NB4 (cell line): ENCODE measurements at regions not wholly inside any gene's neighbourhood (a gene's known extent, or its start where the extent isn't known, plus 50 kb on each side); places are given as distances from the start of the nearest gene placed in this dataset.

Experiments used
- MYC ChIP-seq: IDR thresholded peaks from 2 replicates; pipeline ENCODE4 v1.6.1; 2011; ENCODE audit warnings: low read depth, low read length
- POLR2A ChIP-seq: IDR thresholded peaks from 2 replicates; pipeline ENCODE4 v1.6.1; 2011; ENCODE audit warnings: mild to moderate bottlenecking; ENCODE audit not compliant: insufficient read length; ENCODE audit errors: extremely low read depth
- TF ChIP-seq, protein P1 (sequence below): IDR thresholded peaks from one replicate; pipeline ENCODE4 v1.5.1; 2012; ENCODE audit warnings: low read depth, low read length

DNA sequence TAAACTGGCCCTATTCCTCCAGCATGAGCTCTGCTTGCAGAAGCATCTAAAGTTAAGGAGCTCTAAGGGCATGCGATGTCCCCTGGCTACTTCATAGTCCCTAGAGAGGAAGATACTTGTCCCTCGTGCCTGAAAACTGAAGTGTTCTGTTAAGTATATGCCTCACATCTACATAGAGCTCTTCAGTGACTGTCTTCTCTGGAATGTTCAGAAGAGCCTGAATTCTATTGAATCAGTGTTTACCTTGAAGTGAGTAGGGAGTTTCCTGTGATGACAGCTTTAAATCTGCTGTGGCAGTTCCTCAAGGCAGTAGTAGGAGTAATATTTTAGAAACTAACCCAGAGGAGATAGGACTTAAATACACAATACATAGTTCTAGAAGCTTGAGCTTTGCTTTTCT, 111.2 kb downstream of the ZNF518B start:
- TF ChIP-seq, protein P1, sequence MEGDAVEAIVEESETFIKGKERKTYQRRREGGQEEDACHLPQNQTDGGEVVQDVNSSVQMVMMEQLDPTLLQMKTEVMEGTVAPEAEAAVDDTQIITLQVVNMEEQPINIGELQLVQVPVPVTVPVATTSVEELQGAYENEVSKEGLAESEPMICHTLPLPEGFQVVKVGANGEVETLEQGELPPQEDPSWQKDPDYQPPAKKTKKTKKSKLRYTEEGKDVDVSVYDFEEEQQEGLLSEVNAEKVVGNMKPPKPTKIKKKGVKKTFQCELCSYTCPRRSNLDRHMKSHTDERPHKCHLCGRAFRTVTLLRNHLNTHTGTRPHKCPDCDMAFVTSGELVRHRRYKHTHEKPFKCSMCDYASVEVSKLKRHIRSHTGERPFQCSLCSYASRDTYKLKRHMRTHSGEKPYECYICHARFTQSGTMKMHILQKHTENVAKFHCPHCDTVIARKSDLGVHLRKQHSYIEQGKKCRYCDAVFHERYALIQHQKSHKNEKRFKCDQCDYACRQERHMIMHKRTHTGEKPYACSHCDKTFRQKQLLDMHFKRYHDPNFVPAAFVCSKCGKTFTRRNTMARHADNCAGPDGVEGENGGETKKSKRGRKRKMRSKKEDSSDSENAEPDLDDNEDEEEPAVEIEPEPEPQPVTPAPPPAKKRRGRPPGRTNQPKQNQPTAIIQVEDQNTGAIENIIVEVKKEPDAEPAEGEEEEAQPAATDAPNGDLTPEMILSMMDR, result no peak
- TF ChIP-seq POLR2A (no peak), MYC (no peak)
